ENCODE measurements at regions not wholly inside any gene's neighbourhood (a gene's known extent, or its start where the extent isn't known, plus 50 kb on each side); places are given as distances from the start of the nearest gene placed in this dataset.
A peak's percentile ranks its signal among the peaks of the same experiment; 100 is the strongest.

- no peak for DNase-seq
Observed at GRCh38 chrX:38890326-38890725, 89.1 kb downstream of the MID1IP1 start.

- no peak for DNase-seq
Observed at GRCh38 chrX:38890963-38891362, 89.7 kb downstream of the MID1IP1 start.

GRCh38 chrX:38891641-38892413 is 90.6 kb downstream of the MID1IP1 start:
- DNase-seq = no peak

DNA sequence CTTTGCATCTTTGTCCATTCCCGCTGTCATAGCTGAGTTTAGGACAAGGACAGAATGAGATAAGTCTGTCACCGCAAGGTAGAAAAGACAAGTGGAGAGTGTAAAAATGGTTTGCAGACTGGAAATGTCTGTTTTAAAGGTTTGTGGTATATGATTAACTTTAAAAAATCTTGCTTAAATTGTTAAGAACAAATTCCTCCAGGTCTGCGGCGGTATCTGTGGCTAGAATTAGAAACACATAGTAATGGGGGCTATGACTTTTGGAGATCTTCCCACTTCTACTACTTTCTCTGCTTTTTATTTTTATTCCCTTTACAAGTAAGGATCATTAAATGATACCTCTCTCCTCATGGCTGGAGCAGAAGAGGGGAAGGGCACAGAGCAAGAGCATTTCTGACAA is 92.2 kb downstream of the MID1IP1 start:
- no peak for DNase-seq

DNA sequence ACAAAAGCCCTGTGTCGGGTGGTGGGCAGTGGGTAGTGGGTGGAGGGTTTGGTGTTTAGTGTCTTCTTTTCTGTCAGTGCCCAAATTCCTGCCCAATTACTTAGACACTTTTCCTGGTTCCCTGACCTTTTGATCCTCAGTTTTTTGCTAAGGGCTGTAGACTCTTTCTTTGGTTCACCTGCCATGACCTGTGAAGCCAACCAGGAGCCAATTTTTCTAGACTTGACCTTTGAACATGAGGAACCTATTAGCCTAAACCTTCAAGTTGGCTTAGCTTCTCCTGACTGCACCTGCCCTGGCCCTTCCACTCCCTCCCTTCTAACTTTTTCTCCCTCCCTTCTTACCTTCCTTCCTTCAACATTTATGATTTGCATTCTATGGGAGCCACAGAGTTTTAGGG is 94.5 kb downstream of the MID1IP1 start:
- no peak for DNase-seq

- no peak for DNase-seq
Observed at GRCh38 chrX:38896724-38897298, 95.6 kb downstream of the MID1IP1 start.

GRCh38 chrX:38898261-38898660 is 97.0 kb downstream of the MID1IP1 start:
- DNase-seq = peak; percentile 16

DNA sequence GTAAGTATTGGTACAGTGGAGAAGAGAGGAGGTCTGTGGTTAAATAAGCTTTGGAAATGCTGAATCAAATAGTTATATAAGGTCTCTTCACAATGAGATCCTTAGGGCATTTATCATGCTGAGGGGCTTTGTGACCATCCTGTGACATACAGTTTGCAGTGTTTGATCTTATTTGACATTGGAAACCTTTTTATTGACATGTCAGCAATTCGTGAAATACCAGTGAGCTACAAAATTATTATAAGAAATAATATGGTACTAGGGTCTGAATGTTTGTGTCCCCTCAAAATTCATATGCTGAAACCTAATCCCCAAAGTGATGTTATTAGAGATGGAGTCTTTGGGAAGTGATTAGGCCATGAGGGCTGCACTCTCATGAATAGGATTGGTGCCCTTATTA is 98.4 kb downstream of the MID1IP1 start:
- DNase-seq = no peak

DNA sequence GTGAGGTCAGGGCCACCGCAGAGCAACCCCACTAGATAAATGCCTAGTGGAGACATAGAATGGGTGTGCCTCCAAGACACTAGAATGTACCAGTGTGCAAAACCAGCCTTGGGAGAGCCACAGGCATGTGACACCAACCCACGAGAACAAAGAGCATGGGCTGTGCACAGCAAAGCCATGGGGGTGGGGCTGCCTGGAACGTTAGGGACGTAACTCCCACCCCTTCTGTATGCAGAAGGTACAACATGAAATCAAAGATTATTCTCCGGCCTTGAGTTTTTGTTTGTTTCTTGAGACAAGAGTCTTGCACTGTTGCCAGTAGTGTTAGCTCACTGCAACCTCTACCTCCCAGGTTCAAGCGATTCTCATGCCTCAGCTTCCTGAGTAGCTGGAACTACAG is 99.5 kb downstream of the MID1IP1 start:
- no peak for DNase-seq

DNA sequence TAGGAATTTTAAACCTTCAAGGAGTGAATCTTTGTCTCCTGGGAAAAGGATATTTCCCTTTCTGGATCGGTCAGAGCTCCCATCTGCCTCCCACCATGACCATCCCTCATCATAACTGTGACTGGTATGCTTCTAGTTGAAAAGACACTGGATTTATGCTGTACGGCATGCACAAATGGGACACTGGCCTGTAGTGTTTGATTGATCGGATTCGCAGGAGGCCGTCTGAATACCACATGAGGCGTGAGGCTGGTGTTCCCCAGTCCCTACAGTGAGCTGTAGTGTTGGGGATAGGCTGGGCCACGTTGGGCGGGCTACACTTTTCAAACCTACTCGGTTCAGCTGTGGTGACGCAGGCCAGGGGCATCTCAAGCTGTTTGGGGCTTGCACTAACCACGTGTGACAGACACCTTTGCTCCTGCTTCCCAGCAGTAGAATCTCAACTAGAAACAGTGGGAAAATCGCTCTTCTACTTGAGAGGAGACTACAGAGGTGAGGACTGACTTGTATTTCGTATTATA is 101.8 kb downstream of the MID1IP1 start:
- no peak for DNase-seq

GRCh38 chrX:38916801-38917200 is 115.5 kb downstream of the MID1IP1 start:
- no peak for DNase-seq

DNA sequence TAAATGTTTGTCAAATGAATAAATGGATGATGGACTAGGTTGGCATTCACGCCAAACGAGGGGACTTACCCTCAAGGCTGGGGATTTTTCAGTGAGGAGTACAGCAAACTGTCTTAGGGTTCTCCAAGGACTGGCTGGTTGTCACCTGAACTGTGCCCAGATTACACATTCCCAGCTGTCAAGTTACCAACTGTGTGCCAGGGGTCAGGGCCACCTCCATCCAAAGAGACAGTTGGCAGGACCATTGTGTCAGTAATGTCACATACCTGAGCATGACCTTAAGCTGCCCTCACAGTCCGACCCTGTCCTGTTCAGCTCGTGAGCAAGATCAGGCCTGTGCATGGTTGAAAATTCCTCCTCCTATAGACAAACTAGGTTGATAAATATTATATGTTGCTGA is 116.7 kb downstream of the MID1IP1 start:
- no peak for DNase-seq

DNA sequence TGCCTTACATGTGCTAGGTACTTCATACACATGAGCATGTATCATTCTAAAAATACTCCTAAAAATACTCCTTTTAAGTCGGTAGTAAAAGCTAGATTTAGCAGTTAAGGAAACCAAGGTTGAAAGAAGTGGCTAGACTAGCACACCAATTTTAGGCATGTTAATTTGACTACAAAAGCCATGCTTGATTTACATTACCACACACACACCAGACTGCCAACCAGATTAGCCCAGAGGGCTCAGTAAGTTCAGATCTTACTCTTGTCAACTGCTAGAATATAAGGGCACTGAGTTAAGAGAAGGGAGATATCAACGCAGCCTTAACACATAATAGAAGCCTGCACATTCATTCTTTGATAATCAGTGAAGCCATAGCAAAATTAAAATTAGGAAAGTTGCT is 117.9 kb downstream of the MID1IP1 start:
- DNase-seq = no peak

- DNase-seq = no peak
Observed at GRCh38 chrX:38919853-38920528, 118.7 kb downstream of the MID1IP1 start.

GRCh38 chrX:38923451-38923969 is 122.3 kb downstream of the MID1IP1 start:
- DNase-seq = no peak

GRCh38 chrX:38927592-38927991 is 126.3 kb downstream of the MID1IP1 start:
- DNase-seq = no peak

DNA sequence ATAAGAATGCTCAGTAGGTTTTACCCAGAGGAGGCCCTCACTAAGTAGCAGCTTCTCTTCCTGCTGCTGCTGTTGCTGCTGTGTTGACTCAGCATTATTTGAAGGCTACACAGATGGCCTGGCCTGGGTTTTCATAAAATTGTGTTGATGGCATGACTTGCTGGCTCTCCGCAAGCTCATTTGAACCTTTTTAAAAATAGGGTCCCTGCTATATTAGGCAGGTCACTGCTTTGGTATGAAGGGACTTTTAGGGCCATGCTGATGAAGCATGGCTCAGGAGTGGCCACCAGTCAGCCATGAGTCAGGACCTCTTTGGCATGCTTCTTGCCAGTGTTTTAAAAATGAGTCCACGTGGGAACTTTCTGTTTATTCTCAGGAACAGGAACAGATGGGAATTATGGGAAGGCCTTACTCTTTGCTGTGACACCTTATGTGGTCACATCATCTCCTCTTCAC is 128.7 kb downstream of the MID1IP1 start:
- no peak for DNase-seq

DNA sequence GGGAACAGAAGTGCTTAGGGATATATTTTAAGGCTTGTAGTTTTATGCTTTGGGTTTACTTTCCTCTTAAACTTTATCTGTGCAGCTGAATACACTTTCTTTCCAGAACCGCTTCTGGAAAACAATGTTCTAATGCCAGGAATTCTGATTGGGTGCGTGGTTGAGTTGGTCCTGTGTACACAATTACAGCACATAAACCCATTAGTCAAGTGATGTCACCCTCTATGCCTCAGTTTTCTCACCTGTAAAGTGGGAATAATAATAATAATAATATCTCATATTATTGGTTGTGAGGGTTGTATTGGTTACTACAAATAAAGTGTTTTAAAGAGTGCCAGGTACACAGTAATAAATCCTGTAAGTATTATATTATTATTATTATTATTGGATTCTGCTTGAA is 129.2 kb downstream of the MID1IP1 start:
- DNase-seq = no peak

GRCh38 chrX:38935561-38935960 is 134.3 kb downstream of the MID1IP1 start:
- DNase-seq = no peak

- no peak for DNase-seq
Observed at GRCh38 chrX:38937400-38937799, 136.1 kb downstream of the MID1IP1 start.

DNA sequence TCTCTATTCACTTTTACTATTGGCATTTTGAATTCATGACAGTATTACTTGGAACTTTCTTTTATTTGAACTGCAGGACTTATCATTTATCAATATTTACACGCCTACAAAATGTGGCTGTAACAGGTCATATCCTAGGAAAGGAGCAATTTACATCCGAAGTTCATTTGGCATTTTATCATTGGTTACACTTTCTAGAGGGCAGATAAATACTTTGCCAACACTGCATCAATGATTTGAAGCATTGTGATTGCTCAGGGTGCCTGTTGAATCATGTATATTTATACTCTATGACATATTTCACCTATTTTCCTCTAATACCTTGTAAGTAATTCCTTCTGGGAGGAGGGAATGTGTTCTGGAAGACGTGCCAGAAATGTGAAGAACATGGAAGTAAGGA is 136.7 kb downstream of the MID1IP1 start:
- no peak for DNase-seq

- DNase-seq = no peak
Observed at GRCh38 chrX:38939067-38939466, 137.8 kb downstream of the MID1IP1 start.

DNA sequence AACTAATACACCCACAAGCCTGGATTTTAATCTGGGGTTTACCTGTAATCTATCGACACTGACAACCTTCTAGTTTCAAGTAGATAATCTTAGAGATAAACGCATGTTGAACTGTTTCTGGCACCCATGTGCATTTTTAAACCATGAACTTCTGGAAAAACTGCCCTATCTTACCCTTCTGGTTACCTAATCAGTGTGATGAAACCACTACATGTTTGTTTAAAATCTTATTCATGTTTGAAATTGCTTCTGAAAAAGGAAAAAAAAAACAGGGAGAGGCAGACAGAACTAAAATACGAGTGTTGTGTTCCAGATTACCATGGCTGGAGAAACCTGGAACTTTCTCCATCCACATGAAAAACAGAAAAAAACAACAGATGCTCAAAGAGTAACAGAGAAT is 139.3 kb downstream of the MID1IP1 start:
- no peak for DNase-seq

DNA sequence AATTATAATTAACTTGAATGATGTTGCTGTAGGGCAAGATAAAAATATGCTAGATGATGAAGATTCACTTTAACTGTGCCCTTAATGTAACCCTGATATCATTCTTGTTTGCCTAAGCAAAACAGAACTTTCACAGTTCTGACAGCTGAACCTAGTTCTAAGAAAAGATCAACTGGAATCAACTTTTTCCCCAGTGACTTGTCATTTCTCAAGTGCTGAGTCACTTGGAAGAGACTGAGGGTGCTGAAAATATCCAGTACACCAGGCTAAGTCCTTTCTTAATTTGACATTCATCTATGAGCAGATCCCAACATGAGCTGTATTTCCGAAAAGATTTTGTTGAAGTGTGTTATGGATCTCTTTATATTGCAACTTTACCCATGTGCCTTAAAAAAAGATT is 140.4 kb downstream of the MID1IP1 start:
- DNase-seq = no peak

Data from NCI-H2081 treated with DMSO at 0.1 percent for 48 hours (cell line).